ENCODE measurements at regions not wholly inside any gene's neighbourhood (a gene's known extent, or its start where the extent isn't known, plus 50 kb on each side); places are given as distances from the start of the nearest gene placed in this dataset.
A peak's percentile ranks its signal among the peaks of the same experiment; 100 is the strongest.

DNA sequence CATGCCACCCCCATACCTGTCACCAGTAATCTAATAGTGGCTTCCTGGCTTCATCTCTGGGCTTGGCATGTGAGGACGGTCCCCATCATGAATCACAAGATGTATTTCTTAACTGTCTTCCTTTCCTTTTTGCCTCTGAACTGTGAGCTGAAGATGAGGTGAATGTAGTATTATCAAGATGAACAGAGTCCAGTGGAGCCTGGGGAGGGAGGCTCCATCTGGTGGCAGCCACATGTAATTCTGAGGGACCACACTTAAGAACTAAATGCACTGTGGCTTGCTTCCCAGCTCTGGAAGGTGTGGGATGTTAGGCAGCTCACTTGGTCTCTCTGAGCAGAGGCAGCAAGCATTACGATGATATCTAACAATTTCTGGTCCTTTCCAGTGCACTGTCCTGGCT lies 354.9 kb upstream of the ASIC2 start:
- TF ChIP-seq, protein P1, sequence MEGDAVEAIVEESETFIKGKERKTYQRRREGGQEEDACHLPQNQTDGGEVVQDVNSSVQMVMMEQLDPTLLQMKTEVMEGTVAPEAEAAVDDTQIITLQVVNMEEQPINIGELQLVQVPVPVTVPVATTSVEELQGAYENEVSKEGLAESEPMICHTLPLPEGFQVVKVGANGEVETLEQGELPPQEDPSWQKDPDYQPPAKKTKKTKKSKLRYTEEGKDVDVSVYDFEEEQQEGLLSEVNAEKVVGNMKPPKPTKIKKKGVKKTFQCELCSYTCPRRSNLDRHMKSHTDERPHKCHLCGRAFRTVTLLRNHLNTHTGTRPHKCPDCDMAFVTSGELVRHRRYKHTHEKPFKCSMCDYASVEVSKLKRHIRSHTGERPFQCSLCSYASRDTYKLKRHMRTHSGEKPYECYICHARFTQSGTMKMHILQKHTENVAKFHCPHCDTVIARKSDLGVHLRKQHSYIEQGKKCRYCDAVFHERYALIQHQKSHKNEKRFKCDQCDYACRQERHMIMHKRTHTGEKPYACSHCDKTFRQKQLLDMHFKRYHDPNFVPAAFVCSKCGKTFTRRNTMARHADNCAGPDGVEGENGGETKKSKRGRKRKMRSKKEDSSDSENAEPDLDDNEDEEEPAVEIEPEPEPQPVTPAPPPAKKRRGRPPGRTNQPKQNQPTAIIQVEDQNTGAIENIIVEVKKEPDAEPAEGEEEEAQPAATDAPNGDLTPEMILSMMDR (conservative IDR thresholded peaks at IDR 0.05 in 1 of 2, IDR thresholded peaks at IDR 0.05 in 1 of 2; ENCODE audit: low read depth in 1 of 2, low read length in 2 of 2) = peak; percentile 12 to 21
- TF ChIP-seq EZH2 (IDR thresholded peaks at IDR 0.05; ENCODE audit: low read length, missing control alignments) = no peak

Measured in fibroblast of lung (primary cell).